DOHH2 (cell line): ENCODE measurements at regions not wholly inside any gene's neighbourhood (a gene's known extent, or its start where the extent isn't known, plus 50 kb on each side); places are given as distances from the start of the nearest gene placed in this dataset.

Experiments used
- H3F3A ChIP-seq: fragments of 200-600 bp; sonication (generic), shearing (Covaris generic); 2 replicates; pipeline ENCODE4 v1.6.0; 2016; ENCODE audit warnings: antibody characterized with exemption, mild to moderate bottlenecking; ENCODE audit not compliant: control insufficient read depth, insufficient read depth
- H3K27ac ChIP-seq: fragments of 200-600 bp; sonication (generic); 2 replicates; pipeline ENCODE4 v1.5.1; 2014; ENCODE audit warnings: low read depth, mild to moderate bottlenecking, low read length, moderate library complexity
- H3K27me3 ChIP-seq: fragments of 200-600 bp; sonication (generic); 2 replicates; pipeline ENCODE4 v1.6.1; 2014; ENCODE audit warnings: mild to moderate bottlenecking, low read length, mixed read lengths; ENCODE audit not compliant: control insufficient read depth
- H3K36me3 ChIP-seq: fragments of 200-600 bp; sonication (generic); 2 replicates; pipeline ENCODE4 v1.6.1; 2014; ENCODE audit warnings: mild to moderate bottlenecking, low read length, moderate library complexity, mixed read lengths; ENCODE audit not compliant: control insufficient read depth
- H3K4me1 ChIP-seq: fragments of 200-600 bp; sonication (generic); 2 replicates; pipeline ENCODE4 v1.6.1; 2014; ENCODE audit warnings: mild to moderate bottlenecking, low read length, mixed read lengths; ENCODE audit not compliant: control insufficient read depth
- H3K4me2 ChIP-seq: fragments of 200-600 bp; sonication (generic); 2 replicates; pipeline ENCODE4 v1.6.0; 2014; ENCODE audit warnings: mild to moderate bottlenecking, low read length, moderate library complexity
- H3K4me3 ChIP-seq: fragments of 200-600 bp; sonication (generic); 2 replicates; pipeline ENCODE4 v1.5.1; 2014; ENCODE audit warnings: mild to moderate bottlenecking, low read length, mixed read lengths
- H3K79me2 ChIP-seq: fragments of 200-600 bp; sonication (generic); 2 replicates; pipeline ENCODE4 v1.6.1; 2014; ENCODE audit warnings: mild to moderate bottlenecking, low read length, mixed read lengths; ENCODE audit not compliant: control insufficient read depth
- H3K9me2 ChIP-seq: fragments of 200-600 bp; sonication (generic); replicated peaks from 2 replicates; pipeline ENCODE4 v1.6.1; 2014; ENCODE audit warnings: mild to moderate bottlenecking, low read length, mixed read lengths; ENCODE audit not compliant: control insufficient read depth
- H3K9me3 ChIP-seq: fragments of 200-600 bp; sonication (generic); 2 replicates; pipeline ENCODE4 v1.6.1; 2014; ENCODE audit warnings: antibody characterized with exemption, low read length, mixed read lengths; ENCODE audit not compliant: control insufficient read depth, insufficient read depth
- H4K20me1 ChIP-seq: fragments of 200-600 bp; sonication (generic); 2 replicates; pipeline ENCODE4 v1.6.0; 2014; ENCODE audit warnings: low read depth, mild to moderate bottlenecking, antibody characterized with exemption, low read length, moderate library complexity; ENCODE audit not compliant: control insufficient read depth, insufficient read depth
- EZH2phosphoT487 ChIP-seq: fragments of 200-600 bp; sonication (generic); IDR thresholded peaks from 2 replicates; pipeline ENCODE4 v1.6.1; 2017; ENCODE audit warnings: borderline replicate concordance, mild to moderate bottlenecking, antibody characterized with exemption, low read length, moderate library complexity, mixed read lengths
- TF ChIP-seq, protein P1 (sequence below): fragments of 200-600 bp; sonication (generic); IDR thresholded peaks from one replicate; pipeline ENCODE4 v1.5.1; 2014; ENCODE audit warnings: antibody characterized with exemption, mild to moderate bottlenecking, low read depth, low read length; ENCODE audit not compliant: poor library complexity, severe bottlenecking

DNA sequence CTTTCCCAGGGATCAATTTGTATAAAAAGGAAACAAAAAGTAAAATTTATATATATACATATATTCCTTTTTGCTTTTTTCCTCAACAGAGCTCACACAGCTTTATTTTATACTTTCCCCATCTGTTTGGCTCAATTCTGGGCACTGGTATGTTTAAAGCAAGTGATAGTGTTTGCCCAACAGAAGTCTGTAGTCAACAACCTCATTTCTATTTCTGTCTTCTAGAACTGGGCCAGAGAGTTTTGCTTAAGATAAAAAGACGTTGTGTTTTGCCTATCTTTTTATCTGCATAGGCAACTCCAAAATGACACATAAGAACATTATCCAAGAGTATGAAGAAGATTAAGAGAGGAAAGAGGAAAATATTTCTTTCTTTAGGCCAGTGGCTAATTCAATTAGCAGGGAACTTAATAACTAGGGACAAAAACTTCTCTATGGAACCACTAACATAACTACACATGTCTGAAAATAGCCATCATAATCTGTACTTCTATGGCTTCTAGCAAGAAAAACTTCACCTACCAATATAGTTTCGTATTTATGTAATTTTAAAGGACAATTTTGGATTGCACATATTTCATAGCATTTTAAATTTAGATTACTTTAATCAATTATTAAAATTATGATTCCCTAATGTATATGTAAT lies 1300.5 kb downstream of the ARAP2 start:
- H3K4me3 ChIP-seq, result no peak overlapping the region
- no peaks in the 10 kb centered on the region for H4K20me1 ChIP-seq
- H3K79me2 ChIP-seq, result no peaks in the 10 kb centered on the region
- H3K4me2 ChIP-seq, result no peak overlapping the region
- no peaks in the 10 kb centered on the region for H3K36me3 ChIP-seq
- H3F3A ChIP-seq, result no peaks in the 10 kb centered on the region
- H3K4me1 ChIP-seq, result no peaks in the 10 kb centered on the region
- H3K27me3 ChIP-seq, result no peaks in the 10 kb centered on the region
- TF ChIP-seq, protein P1, sequence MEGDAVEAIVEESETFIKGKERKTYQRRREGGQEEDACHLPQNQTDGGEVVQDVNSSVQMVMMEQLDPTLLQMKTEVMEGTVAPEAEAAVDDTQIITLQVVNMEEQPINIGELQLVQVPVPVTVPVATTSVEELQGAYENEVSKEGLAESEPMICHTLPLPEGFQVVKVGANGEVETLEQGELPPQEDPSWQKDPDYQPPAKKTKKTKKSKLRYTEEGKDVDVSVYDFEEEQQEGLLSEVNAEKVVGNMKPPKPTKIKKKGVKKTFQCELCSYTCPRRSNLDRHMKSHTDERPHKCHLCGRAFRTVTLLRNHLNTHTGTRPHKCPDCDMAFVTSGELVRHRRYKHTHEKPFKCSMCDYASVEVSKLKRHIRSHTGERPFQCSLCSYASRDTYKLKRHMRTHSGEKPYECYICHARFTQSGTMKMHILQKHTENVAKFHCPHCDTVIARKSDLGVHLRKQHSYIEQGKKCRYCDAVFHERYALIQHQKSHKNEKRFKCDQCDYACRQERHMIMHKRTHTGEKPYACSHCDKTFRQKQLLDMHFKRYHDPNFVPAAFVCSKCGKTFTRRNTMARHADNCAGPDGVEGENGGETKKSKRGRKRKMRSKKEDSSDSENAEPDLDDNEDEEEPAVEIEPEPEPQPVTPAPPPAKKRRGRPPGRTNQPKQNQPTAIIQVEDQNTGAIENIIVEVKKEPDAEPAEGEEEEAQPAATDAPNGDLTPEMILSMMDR, result no peak
- no peak for TF ChIP-seq EZH2phosphoT487
- peaks cover 2% of the 10 kb centered on the region; the same call in 1 of the 2 replicates for H3K9me3 ChIP-seq
- H3K27ac ChIP-seq, result no peak overlapping the region
- no peaks in the 10 kb centered on the region for H3K9me2 ChIP-seq

DNA sequence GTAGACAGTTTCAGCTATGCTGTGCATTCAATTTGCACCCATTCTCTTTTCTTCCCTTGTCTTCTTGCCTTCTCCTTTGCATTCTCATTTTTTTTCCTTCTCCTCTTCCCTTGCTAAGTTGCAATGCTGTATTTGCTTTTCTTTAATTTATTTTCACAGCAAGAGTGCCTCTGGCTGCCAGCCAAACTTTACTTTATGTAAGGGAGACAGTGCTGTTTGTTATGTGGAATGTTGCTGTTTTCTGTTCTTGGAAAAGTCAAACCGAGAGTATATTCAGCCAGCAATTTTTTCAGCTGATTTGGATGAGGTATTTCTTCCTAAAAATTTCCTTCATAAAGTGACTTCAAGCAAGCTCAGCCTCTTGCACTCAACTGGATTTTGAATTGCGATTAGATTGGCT lies 1293.4 kb downstream of the ARAP2 start:
- H3K27ac ChIP-seq, result no peak overlapping the region

GRCh38 chr4:34953145-34953799 lies 1291.0 kb downstream of the ARAP2 start:
- Histone ChIP-seq H3K4me2 (no peak overlapping the region), H3K27me3 (no peaks in the 10 kb centered on the region), H3K79me2 (no peaks in the 10 kb centered on the region), H3K27ac (no peak overlapping the region), H3K9me2 (no peaks in the 10 kb centered on the region), H3K4me1 (no peaks in the 10 kb centered on the region), H3K36me3 (no peaks in the 10 kb centered on the region), H3F3A (no peaks in the 10 kb centered on the region), H4K20me1 (no peaks in the 10 kb centered on the region), H3K9me3 (no peaks in the 10 kb centered on the region), H3K4me3 (no peak overlapping the region)
- TF ChIP-seq EZH2phosphoT487, result no peak
- TF ChIP-seq, protein P1, result no peak

More for the DNA sequence above, 1293.4 kb downstream of the ARAP2 start:
- Histone ChIP-seq H3K9me3 (peaks cover 2% of the 10 kb centered on the region; the same call in 1 of the 2 replicates), H3K9me2 (no peaks in the 10 kb centered on the region), H4K20me1 (no peaks in the 10 kb centered on the region), H3K4me3 (no peak overlapping the region), H3K27me3 (no peaks in the 10 kb centered on the region), H3K36me3 (no peaks in the 10 kb centered on the region), H3K79me2 (no peaks in the 10 kb centered on the region), H3K4me2 (no peak overlapping the region), H3K4me1 (no peaks in the 10 kb centered on the region), H3F3A (no peaks in the 10 kb centered on the region)
- TF ChIP-seq, protein P1, result no peak
- no peak for TF ChIP-seq EZH2phosphoT487
